ENCODE measurements at regions not wholly inside any gene's neighbourhood (a gene's known extent, or its start where the extent isn't known, plus 50 kb on each side); places are given as distances from the start of the nearest gene placed in this dataset.
"Not testable (repeated sequence)": the region's sequence is repeated elsewhere in the genome, so short reads cannot be mapped to it uniquely, and the experiment has no call there.

GRCh38 chr15:20317132-20317531 lies 224.5 kb downstream of the GOLGA6L6 start:
- TF ChIP-seq CTCF, POLR2A (IDR thresholded peaks at IDR 0.05): not testable (repeated sequence)
